ENCODE measurements at regions not wholly inside any gene's neighbourhood (a gene's known extent, or its start where the extent isn't known, plus 50 kb on each side); places are given as distances from the start of the nearest gene placed in this dataset.

DNA sequence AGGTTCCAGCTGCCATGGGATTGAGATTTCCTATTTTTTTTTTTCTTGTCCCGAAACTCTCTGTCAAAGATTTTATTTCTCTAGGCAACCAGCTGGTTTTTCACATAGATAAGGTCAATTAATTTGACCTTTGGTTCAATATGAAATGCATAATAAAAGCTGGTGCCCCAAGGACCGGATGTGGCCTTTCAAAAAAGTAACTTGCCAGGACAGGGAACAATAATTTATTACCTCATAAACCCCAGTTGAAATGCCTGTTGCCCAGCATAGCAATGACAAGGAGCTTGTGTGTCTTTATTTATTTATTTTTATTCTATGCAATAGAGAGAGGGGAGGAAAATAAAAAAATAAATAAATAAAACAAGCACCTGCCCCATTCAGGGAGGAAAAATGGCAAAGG lies 472.7 kb downstream of the KCNJ2 start:
- no peak for DNase-seq (ENCODE audit: low read depth in 2 of 2)

DNA sequence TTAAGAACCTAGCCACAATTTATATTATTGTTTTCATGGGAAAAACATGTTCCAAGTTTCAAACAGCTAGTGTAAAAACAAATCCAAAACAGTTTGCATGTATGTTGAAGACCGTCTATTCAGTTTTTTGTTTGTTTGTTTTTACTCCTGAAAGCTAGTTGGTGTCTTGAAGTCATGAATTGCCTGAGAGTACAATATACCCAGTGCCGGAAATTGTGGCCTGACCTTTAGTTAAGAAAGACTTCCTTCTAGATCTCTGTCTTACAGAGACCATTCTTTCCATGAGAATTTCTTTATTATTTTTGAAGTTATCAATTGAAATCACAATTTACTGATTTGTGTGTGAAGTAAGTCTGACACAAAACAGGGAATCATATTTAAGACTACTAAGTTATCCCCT lies 474.8 kb downstream of the KCNJ2 start:
- no peak for DNase-seq (ENCODE audit: low read depth in 2 of 2)

- DNase-seq (ENCODE audit: low read depth in 2 of 2), result no peak
These were observed 477.3 kb downstream of the KCNJ2 start for GRCh38 chr17:70646673-70647072.

GRCh38 chr17:70648166-70648565 lies 478.8 kb downstream of the KCNJ2 start:
- DNase-seq (ENCODE audit: low read depth in 2 of 2), result no peak

GRCh38 chr17:70653850-70654249 lies 484.5 kb downstream of the KCNJ2 start:
- no peak for DNase-seq (ENCODE audit: low read depth in 2 of 2)

GRCh38 chr17:70654706-70655105 lies 485.4 kb downstream of the KCNJ2 start:
- DNase-seq (ENCODE audit: low read depth in 2 of 2), result no peak

DNA sequence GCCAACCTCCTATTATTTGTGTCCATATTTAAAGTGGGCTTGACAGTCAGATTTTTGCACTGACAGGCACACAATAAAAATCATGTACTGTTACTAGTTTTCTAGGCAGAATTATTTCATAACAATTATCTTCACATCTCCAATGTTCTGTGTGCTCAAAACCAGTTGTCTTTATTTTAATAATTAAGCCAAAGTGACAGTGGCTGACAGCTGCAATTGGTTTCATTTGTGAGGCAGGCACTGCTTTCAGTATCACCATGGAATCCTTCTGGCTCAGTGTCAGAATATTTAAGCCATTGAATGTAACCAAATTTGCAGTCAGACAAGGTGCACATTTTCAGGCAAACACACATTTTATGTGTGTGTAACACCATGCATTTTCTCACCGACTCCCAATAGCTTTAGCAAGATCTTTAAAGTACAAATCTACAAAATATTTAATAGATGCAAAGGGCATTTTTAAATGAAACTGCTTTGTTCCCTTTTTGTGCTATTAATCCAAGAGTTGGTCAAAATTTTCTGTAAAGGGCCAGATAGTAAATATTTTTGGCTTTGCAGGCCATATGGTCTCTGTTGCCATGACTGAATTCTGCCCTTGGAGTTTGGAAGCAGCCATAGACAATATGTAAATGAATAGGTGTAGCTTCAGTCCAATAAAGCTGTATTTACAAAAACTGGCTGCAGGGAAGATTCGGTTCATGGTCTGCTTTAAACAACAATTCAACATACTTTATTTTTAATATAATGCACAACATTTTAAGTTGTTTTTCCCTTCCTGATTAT lies 486.0 kb downstream of the KCNJ2 start:
- no peak for DNase-seq (ENCODE audit: low read depth in 2 of 2)

DNA sequence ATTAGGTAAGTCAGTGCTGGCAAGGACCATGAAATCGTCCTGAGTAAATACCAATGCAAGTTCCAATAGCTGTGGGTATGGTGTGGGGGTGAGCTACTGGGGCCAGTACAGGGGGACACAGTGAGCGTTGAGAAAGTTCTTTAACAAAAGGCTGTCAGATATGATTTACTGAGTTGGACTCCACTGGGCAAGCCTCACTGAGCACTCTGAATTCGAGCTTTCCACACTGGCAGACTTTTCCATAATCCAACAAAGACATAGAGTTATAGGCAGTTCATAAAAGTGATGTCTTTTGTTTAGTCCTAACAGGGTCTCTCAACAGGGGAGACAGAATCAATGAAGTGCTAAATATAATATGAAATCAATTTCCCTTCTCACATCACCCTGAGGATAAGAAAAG lies 489.0 kb downstream of the KCNJ2 start:
- no peak for DNase-seq (ENCODE audit: low read depth in 2 of 2)

DNA sequence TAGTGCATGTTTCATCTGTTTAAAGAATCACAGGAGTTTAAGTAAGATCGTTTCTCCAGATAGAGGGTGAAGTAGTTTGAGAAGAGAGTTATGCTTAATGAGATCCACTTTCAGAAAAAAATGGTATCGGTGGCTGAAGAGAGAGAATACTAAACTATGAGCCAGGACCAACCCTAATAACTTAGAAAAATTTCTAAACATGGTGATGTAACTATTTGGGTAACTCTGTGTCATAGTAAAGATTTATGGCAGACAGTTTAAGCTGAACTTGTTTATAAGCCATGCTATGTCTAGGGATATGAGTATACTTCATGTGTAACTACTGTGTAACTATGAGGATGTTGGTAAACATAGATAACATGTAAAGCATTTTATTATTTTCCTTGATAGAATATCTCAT lies 489.5 kb downstream of the KCNJ2 start:
- DNase-seq (ENCODE audit: low read depth in 2 of 2), result no peak

GRCh38 chr17:70661342-70662222 lies 492.2 kb downstream of the KCNJ2 start:
- DNase-seq (ENCODE audit: low read depth in 2 of 2), result no peak

- no peak for DNase-seq (ENCODE audit: low read depth in 2 of 2)
These were observed 499.1 kb downstream of the KCNJ2 start for GRCh38 chr17:70668276-70668937.

GRCh38 chr17:70668938-70669778 lies 499.8 kb downstream of the KCNJ2 start:
- DNase-seq (ENCODE audit: low read depth in 2 of 2), result no peak

GRCh38 chr17:70674061-70674460 lies 504.7 kb downstream of the KCNJ2 start:
- no peak for DNase-seq (ENCODE audit: low read depth in 2 of 2)

DNA sequence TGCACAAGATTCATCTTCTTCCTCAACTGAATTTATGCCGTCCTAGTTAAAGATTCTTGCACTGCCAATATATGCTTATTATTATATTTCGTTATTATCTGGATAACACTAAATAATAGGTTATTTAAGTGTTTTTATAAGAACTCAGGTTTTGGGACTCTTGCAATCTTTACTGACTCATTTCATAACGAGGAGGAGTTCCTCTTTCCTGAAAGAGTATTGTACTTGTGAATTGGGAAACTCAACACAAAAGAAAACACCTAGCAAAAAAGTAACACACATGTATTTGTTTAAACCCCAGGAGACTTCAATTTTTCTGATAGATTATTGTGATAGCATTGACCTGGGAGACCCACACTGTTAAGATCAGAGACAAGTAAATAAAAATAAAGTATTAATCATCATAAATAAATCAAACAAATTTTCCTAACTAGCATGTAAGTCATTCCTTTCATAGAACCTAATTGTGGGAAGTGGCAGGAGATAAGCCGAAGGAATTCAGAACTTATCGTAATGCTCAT lies 505.8 kb downstream of the KCNJ2 start:
- DNase-seq (ENCODE audit: low read depth in 2 of 2), result no peak

- DNase-seq (ENCODE audit: low read depth in 2 of 2), result no peak
These were observed 508.7 kb downstream of the KCNJ2 start for GRCh38 chr17:70677783-70678647.

DNA sequence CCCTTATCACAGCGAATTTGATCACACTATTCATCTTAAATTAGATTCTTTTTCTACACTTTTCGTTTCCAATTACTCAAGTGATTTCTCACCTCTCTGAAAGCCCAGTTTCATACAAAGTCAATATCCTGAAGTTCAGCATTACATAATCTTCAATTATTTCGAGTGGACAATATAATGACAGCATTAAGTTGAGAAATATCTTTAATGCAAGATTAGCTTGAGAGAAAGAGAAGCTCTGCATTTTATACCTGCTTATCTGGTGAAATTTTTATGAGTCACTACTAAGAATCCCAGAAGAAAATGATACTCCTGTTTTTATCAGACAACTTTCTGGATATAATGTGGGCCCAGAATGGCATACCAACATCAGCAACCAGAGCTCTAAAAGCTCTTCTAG lies 509.6 kb downstream of the KCNJ2 start:
- no peak for DNase-seq (ENCODE audit: low read depth in 2 of 2)

GRCh38 chr17:70683936-70684335 lies 514.6 kb downstream of the KCNJ2 start:
- no peak for DNase-seq (ENCODE audit: low read depth in 2 of 2)

DNA sequence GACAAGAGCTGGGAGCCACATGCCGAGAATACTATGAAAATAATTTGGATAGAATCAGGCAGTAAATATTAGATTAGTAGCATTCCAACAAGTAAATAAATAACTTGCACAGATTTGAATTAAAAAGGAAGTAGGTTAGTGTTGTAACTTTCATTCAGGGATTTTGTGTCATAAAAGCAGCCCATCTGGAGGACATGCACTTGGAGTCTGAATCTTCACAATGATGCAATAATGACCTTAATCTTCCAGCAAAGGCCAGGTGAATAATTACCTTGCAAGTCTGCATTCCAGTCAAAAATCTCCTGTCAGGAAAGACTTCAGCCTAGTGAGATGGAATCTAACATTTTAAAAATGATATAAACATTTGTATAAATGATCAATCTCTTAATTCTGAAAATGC lies 518.1 kb downstream of the KCNJ2 start:
- DNase-seq (ENCODE audit: low read depth in 2 of 2), result no peak

GRCh38 chr17:70691150-70691549 lies 521.8 kb downstream of the KCNJ2 start:
- no peak for DNase-seq (ENCODE audit: low read depth in 2 of 2)

DNA sequence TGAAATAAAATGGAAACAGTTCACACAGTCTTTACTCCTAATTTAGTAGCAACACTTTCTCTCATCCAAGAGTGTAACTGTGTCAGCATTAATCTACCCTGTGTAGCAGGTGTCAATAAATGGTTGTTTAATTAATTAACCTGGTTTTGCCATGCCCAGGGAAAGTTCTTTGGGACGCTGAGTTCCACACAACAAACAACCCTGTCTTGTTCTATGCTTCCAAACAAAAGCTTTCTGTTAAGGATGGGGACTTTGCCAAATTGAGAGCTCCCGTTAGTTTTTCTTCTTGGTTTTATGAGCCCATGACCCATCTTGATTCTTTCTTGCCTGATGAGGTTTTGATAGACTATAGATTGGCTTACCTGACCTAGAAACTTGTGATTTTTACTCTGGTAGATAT lies 530.1 kb downstream of the KCNJ2 start:
- no peak for DNase-seq (ENCODE audit: low read depth in 2 of 2)

All from stimulated activated CD8-positive, alpha-beta memory T cell treated with anti-CD3 and anti-CD28 coated beads, Interleukin-15, amount 100 ng/mL, for 48 hours (primary cell).